ENCODE measurements at regions not wholly inside any gene's neighbourhood (a gene's known extent, or its start where the extent isn't known, plus 50 kb on each side); places are given as distances from the start of the nearest gene placed in this dataset.

DNA sequence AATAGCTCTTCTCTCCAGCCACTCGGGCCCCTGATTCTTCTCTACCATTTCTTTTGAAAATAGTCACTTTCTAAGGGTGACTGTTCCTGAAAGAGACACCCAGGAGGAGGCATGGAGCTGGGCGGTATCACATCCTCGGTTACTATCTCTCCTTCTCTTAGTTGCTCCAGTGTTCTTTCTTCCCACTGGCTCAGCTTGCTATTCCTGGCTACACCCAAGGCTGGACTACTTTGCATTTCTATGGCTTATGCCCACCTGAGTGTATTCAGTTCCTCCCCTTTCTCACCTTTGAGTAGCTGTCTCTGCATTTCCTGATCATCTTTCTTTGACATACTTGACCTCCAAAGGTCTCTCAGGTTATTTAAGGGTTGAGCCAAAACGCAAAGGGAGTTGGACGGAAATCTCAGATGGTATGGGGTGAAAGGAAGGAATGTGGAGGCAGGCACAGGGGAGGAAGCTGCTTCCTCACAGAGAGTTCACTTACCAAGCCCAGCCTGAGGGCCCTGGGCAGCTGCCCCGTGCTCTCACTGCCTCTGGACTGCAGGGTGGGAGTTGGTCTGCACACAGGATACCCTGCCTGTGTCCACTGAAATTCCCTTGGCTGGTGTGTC is 155.7 kb downstream of the SNX19 start:
- DNase-seq (ENCODE audit: low spot score) (no peak), ATAC-seq (ENCODE audit: insufficient number of reproducible peaks, low FRiP score, low read depth) (no peak)
- H3K27me3 ChIP-seq (replicated peaks; ENCODE audit: insufficient read depth) = no peaks in the 10 kb centered on the region
- no peak overlapping the region for H3K4me3 ChIP-seq
- H3K27ac ChIP-seq = no peak overlapping the region
- H3K4me1 ChIP-seq (ENCODE audit: control insufficient read depth in 1 of 2, low read depth in 2 of 2) = peaks cover 0 to 12% of the 10 kb centered on the region in 2 donors
- no peaks in the 10 kb centered on the region for H3K36me3 ChIP-seq
- TF ChIP-seq, protein P1, sequence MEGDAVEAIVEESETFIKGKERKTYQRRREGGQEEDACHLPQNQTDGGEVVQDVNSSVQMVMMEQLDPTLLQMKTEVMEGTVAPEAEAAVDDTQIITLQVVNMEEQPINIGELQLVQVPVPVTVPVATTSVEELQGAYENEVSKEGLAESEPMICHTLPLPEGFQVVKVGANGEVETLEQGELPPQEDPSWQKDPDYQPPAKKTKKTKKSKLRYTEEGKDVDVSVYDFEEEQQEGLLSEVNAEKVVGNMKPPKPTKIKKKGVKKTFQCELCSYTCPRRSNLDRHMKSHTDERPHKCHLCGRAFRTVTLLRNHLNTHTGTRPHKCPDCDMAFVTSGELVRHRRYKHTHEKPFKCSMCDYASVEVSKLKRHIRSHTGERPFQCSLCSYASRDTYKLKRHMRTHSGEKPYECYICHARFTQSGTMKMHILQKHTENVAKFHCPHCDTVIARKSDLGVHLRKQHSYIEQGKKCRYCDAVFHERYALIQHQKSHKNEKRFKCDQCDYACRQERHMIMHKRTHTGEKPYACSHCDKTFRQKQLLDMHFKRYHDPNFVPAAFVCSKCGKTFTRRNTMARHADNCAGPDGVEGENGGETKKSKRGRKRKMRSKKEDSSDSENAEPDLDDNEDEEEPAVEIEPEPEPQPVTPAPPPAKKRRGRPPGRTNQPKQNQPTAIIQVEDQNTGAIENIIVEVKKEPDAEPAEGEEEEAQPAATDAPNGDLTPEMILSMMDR (IDR thresholded peaks at IDR 0.05) = no peak
- no peaks in the 10 kb centered on the region for H3K9me3 ChIP-seq

DNA sequence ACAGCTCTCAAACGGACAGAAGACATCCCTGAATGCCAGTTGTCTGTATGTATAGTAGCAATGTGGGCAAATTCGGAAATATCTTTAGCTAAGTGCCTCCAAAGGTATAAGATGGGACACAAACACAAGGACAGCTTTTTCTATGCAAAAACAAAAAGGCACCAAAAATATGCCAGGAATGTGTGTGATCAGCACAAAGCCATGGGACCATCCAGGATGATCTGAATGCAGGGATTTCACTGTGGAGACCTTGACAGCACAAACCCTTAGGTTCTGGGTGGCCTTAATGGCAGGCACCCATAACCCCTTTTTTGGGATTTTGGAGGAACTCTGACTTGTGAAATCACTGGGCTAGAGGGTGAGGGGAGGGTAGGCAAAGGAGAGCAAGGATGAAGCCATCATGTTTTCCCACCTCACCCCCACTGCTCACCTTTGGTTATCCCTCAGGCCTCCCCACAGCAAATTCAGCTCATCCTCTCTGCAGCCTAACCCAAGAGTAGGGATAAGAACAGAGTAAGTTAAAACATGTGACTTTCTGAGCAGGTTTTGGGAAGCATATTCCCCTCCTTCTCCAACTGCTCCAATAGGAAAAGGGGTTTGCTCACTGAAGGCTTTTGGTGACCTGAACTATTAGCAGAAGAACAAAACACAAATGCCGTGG is 154.6 kb downstream of the SNX19 start:
- no peak overlapping the region for H3K4me3 ChIP-seq
- no peaks in the 10 kb centered on the region for H3K27me3 ChIP-seq (replicated peaks; ENCODE audit: insufficient read depth)
- H3K4me1 ChIP-seq (ENCODE audit: control insufficient read depth in 1 of 2, low read depth in 2 of 2) = peaks cover 0 to 12% of the 10 kb centered on the region in 2 donors
- H3K27ac ChIP-seq = no peak overlapping the region
- H3K36me3 ChIP-seq = no peaks in the 10 kb centered on the region
- no peaks in the 10 kb centered on the region for H3K9me3 ChIP-seq
- ATAC-seq (ENCODE audit: insufficient number of reproducible peaks, low FRiP score, low read depth) = no peak
- DNase-seq (ENCODE audit: low spot score) = no peak
- TF ChIP-seq, protein P1 (IDR thresholded peaks at IDR 0.05) = no peak

DNA sequence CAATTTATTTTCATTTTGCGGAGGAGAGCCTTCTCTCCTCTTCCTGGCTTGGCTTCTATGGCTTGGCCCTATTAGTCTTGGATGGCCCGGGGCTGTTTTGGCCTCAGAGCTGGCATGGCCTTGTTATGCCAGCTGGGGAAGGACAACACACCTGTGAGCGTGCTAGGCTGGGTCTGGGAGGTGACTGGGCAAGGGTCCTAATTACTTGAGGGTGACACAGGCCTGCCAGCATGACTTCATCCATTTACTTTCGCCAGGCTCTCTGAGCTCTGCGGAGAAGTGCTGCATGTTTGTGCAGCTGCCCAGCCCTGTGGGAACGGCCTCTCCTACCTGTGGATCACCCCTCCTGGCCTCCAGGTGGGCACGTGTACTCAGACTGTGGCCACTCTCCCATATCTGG is 153.6 kb downstream of the SNX19 start:
- H3K4me3 ChIP-seq = no peak overlapping the region
- no peaks in the 10 kb centered on the region for H3K27me3 ChIP-seq (replicated peaks; ENCODE audit: insufficient read depth)
- DNase-seq (ENCODE audit: low spot score) = no peak
- peaks cover 0 to 12% of the 10 kb centered on the region in 2 donors for H3K4me1 ChIP-seq (ENCODE audit: control insufficient read depth in 1 of 2, low read depth in 2 of 2)
- TF ChIP-seq, protein P1 (IDR thresholded peaks at IDR 0.05) = no peak
- no peaks in the 10 kb centered on the region for H3K36me3 ChIP-seq
- H3K27ac ChIP-seq = no peak overlapping the region
- no peaks in the 10 kb centered on the region for H3K9me3 ChIP-seq
- no peak for ATAC-seq (ENCODE audit: insufficient number of reproducible peaks, low FRiP score, low read depth)

DNA sequence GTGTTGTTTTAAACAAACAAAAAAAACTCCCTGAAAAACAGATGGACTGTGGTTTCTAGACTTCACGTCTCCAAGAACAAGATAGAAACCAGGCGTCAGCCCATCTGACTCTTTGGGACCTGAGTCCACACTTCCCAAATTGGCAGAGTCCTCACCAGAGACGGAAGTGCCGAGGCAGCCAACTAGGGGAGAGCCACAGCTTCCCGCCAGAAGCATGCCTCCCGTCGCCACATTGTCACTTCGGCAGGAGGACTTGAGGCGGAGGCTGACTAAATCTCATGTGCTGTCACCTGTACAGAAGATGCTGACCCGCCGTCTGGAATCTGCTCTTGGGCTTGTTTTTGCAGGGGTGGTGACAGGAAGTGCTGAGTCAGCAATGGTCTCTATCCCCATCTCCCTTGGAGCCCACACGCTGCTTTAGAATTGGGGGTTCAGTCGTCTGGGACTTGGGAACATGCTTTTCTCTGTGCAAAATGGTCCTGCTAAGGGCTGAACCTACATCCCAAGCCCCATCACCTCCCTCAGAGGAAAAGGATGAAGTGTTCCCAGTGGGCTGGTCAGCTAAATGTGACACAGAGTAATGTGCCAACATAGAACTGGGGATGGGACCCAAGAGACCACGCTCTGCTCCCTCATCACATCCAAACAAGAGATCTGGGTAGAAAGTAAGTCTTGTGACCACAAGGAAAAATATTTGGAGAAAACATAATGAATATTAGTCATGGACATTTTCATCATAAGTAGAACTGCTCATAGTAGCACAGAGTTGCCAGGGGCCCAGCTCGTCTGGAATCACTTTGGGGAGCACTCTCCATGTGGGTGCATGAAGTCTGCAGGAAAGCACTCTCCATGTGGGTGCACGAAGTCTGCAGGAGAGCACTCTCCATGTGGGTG is 152.9 kb downstream of the SNX19 start:
- no peak overlapping the region for H3K27ac ChIP-seq
- no peaks in the 10 kb centered on the region for H3K27me3 ChIP-seq (replicated peaks; ENCODE audit: insufficient read depth)
- TF ChIP-seq, protein P1 (IDR thresholded peaks at IDR 0.05) = no peak
- H3K4me3 ChIP-seq = no peak overlapping the region
- no peaks in the 10 kb centered on the region for H3K9me3 ChIP-seq
- H3K36me3 ChIP-seq = no peaks in the 10 kb centered on the region
- DNase-seq (ENCODE audit: low spot score) = no peak
- H3K4me1 ChIP-seq (ENCODE audit: control insufficient read depth in 1 of 2, low read depth in 2 of 2) = peaks cover 0 to 12% of the 10 kb centered on the region in 2 donors
- no peak for ATAC-seq (ENCODE audit: insufficient number of reproducible peaks, low FRiP score, low read depth)

DNA sequence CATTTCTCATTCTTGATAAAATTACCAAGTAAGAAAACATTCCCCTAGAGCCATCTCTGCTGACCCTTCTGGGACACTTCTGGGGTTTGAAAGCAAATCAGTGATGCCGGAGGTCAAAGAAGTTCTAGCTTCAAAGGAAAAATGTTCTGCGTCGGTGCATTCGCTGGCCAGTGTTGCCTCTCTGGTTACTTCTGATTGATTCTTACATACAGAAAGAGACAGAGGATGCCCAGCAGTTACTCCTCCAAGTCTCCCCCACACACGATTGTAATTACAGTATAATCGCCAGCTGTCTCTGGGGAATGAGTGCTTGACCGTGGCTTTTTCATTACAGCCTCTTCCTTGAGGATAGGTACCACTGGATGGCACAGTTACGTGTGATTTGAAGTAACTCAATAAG is 150.9 kb downstream of the SNX19 start:
- no peaks in the 10 kb centered on the region for H3K9me3 ChIP-seq
- no peaks in the 10 kb centered on the region for H3K27me3 ChIP-seq (replicated peaks; ENCODE audit: insufficient read depth)
- no peak overlapping the region for H3K27ac ChIP-seq
- H3K4me3 ChIP-seq = no peak overlapping the region
- DNase-seq (ENCODE audit: low spot score) (no peak), ATAC-seq (ENCODE audit: insufficient number of reproducible peaks, low FRiP score, low read depth) (no peak)
- no peaks in the 10 kb centered on the region for H3K36me3 ChIP-seq
- TF ChIP-seq, protein P1 (IDR thresholded peaks at IDR 0.05) = no peak
- peaks cover 0 to 12% of the 10 kb centered on the region in 2 donors for H3K4me1 ChIP-seq (ENCODE audit: control insufficient read depth in 1 of 2, low read depth in 2 of 2)
